GM20431 (cell line): ENCODE measurements at regions not wholly inside any gene's neighbourhood (a gene's known extent, or its start where the extent isn't known, plus 50 kb on each side); places are given as distances from the start of the nearest gene placed in this dataset.
"Not testable (repeated sequence)": the region's sequence is repeated elsewhere in the genome, so short reads cannot be mapped to it uniquely, and the experiment has no call there.

ENCODE experiments used
- in situ Hi-C: fragments of 300-500 bp; cut with MseI, MboI; formaldehyde crosslinking; loops from one replicate; pipeline ENCODE4 v1.15.0; 2020; ENCODE audit warnings: low sequenced_read_pairs; ENCODE audit not compliant: unreplicated experiment

- in situ Hi-C loops, result no loop called here
These were observed 157.2 kb upstream of the MYRIP start for GRCh38 chr3:39651993-39652739.

DNA sequence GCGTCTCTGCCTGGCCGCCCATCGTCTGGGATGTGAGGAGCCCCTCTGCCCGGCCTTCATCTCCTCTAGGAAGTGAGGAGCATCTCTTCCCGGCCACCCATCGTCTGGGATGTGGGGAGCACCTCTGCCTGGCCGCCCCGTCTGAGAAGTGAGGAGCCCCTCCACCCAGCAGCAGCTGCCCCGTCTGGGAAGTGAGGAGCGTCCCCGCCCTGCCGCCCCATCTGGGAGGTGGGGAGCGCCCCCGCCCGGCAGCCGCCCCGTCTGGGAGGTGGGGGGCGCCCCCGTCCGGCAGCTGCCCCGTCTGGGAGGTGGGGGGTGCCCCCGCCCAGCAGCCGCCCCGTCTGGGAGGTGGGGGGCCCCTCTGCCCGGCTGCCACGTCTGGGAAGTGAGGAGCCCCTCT lies 153.7 kb upstream of the MYRIP start:
- in situ Hi-C loops, result not testable (repeated sequence)

- in situ Hi-C loops, result no loop called here
These were observed 152.3 kb upstream of the MYRIP start for GRCh38 chr3:39657075-39657474.

DNA sequence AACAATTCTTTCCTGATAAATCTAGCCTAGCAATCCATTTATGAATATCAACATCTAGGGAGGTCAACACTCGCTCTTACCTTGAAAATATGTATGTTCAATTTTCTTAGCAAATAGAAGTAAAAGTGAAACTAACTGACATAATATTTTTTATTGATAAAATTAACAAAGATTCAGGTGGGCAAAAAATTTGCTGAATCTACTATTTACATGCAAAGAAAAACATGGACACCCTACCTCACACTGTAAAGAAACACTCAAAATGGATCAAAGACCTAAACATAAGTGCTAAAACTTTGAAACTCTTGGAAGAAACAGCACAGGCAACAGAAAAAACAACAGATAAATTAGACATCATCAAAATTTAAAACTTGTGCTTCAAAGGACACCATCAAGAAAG lies 151.6 kb upstream of the MYRIP start:
- in situ Hi-C loops, result no loop called here

DNA sequence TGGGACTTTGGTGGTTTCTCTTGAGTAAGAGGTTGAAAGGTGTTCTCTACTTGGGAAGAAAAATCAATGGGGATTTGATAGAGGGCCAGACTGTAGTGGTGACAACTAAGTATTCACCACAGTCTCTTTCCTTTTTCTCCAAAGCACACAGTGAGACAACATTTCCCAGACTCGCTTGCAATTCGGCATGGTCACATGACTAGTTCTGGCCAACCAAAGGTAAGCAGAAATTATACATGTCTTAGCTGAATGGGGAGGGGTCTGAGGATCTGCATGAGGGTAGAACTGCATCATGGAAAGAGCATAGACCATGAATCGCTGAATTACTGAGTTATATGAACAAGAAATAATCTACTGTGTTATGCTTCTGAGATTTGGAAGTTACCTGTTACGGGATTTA lies 144.5 kb upstream of the MYRIP start:
- in situ Hi-C loops, result no loop called here

DNA sequence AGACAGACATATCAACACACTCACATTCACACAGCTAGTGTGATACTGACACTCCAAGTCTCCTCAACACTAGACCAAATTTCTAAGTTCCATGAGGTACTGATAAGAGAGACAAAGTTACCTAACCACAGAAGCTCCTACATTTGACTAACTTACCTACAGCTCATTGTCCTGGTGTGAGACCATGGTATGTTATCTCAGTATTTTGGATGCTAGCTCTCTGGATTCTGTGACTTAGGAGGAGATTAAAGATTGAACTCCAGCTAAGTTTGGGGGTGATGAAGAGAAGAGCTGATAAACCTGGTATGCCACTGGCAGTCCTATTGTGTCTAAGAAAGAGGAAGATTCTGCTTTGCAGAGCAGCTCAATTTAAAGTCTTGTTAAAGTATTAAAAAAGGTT lies 144.0 kb upstream of the MYRIP start:
- in situ Hi-C loops, result no loop called here

GRCh38 chr3:39668420-39668819 lies 141.0 kb upstream of the MYRIP start:
- in situ Hi-C loops, result no loop called here

DNA sequence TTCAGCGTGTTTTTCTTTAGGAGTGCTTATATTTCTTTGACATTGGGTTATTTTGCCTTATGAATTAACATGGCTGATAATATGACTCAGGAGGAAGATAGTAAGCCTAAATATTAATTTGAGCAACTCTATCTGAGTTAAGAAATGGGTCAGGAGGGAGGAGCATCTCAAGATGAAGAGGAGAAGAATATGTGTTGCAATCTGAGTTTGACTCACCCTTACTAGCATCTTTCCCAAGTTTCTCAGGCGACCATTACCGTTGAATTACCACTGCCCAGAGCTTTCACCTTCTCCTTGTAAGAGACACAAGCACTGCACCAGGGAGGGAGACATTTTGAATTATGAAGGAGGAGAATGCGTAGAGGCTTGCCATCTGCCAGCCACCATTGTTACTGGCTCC lies 138.3 kb upstream of the MYRIP start:
- in situ Hi-C loops, result no loop called here

- in situ Hi-C loops, result no loop called here
These were observed 137.8 kb upstream of the MYRIP start for GRCh38 chr3:39671600-39671999.

DNA sequence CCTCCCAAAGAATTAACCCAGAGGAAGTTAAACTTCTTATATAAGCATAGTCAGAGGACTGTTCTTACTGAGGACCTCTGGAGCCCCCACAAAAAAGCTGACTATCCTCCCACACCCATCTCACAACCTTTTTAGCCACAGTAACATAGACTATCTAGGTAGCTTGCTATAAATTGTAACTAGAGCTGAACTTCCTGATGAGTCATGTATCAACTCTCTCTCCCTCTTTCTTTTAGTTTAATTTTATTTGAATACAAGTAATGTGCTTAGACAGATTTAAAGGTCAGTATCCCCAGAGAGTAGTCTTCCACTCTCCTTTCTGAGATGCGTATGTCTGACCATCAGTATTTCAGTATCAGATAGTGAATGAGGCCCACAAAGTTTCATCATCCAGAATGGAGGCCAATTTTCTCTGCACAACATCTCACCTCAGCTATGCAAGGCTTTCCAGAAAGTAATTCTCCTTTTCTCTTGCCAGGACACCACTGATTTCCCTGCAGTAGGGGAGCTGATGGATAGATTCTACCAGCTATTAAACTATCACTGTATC lies 104.0 kb upstream of the MYRIP start:
- in situ Hi-C loops, result loop anchor here (25.0 kb wide), 2 partner anchors 282 to 482 kb away; no protein-coding TSS in a partner anchor

GRCh38 chr3:39707314-39707909 lies 102.0 kb upstream of the MYRIP start:
- in situ Hi-C loops, result loop anchor here (25.0 kb wide), 2 partner anchors 280 to 480 kb away; no protein-coding TSS in a partner anchor

GRCh38 chr3:39712413-39713048 lies 96.9 kb upstream of the MYRIP start:
- in situ Hi-C loops, result loop anchor here (25.0 kb wide), 2 partner anchors 275 to 475 kb away; no protein-coding TSS in a partner anchor

- in situ Hi-C loops, result loop anchor here (25.0 kb wide), 2 partner anchors 274 to 474 kb away; no protein-coding TSS in a partner anchor
These were observed 96.1 kb upstream of the MYRIP start for GRCh38 chr3:39713341-39713740.

- in situ Hi-C loops, result loop anchor here (25.0 kb wide), 2 partner anchors 270 to 470 kb away; no protein-coding TSS in a partner anchor
These were observed 92.6 kb upstream of the MYRIP start for GRCh38 chr3:39716849-39717248.

DNA sequence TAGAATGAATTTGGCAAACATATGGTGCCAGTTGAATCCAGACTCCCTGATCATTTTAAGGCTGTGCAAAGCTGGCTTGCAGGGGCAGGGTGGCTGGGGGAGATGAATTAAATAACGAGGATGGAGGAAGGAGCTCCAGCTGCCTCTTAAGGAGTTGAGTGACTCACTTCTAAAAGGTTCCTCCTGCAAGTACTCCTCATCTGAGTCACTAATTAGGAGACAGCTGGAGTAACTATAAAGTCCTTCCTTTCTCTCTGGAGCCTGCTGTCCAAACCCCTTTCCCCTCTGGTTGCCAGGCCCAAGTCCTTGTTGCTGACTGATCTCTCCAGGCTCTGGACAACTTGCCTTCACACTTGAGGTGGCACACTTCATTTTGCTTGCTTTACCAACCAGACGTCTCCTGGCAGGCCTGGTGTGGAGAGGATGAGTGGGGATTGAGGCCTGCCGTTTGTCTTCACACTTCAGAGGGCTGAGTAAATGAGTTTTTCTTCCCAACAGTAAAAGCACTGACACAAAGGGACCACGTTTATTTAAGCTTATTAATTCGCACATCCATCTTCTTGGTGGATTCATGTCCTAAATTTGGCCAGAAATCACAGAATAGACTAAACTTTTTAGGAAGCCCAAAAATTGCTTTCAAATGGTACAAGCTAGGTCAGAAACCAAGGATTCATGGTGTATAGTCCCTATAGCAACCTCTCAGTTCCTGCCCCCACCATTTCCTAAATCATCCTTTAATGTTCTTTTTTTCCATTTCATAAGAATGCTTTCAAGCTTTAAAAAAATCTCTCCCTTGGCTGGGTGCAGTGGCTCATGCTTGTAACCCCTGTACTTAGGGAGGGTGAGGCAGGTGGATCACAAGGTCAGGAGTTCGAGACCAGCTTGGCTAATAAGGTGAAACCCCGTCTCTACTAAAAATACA lies 90.5 kb upstream of the MYRIP start:
- in situ Hi-C loops, result loop anchor here (25.0 kb wide), 2 partner anchors 268 to 468 kb away; no protein-coding TSS in a partner anchor

- in situ Hi-C loops, result loop anchor here (25.0 kb wide), 2 partner anchors 266 to 466 kb away; no protein-coding TSS in a partner anchor
These were observed 88.3 kb upstream of the MYRIP start for GRCh38 chr3:39721076-39721475.

DNA sequence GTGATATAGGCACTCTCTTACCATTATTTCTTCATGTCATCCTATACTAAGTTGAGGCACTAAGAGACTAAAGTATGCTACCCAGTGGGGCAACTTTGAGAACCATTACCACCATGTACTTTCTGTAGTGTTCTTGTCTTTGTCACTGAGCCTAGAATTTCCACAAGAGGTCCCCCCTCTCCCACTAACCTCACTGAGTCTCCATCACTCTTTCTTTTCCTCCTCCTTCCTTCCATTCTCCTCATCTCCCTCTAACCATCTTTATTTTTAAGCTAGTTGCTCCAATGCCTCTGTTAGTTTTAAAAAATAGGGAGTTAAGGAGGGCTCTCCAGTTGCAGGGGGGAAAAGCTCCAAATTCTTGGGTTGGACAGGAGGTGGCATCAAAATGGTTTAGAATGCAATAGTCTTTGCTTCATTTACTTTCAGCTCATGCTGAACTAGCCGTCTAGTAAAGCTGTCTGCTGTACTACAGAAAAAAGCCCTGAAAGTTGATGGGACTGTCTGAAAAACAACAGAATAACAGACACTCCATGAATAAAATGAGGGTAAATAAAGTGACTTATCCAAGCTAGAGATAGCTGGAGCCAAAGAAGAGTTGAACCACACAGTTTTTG lies 85.1 kb upstream of the MYRIP start:
- in situ Hi-C loops, result loop anchor here (25.0 kb wide), 2 partner anchors 263 to 463 kb away; no protein-coding TSS in a partner anchor

GRCh38 chr3:39725321-39725720 lies 84.1 kb upstream of the MYRIP start:
- in situ Hi-C loops, result no loop called here

- in situ Hi-C loops, result no loop called here
These were observed 82.0 kb upstream of the MYRIP start for GRCh38 chr3:39727415-39727814.
